Inflammatory macrophage treated with lipopolysaccharide for 1 hour (primary cell): ENCODE measurements at regions not wholly inside any gene's neighbourhood (a gene's known extent, or its start where the extent isn't known, plus 50 kb on each side); places are given as distances from the start of the nearest gene placed in this dataset.
"Not testable (repeated sequence)": the region's sequence is repeated elsewhere in the genome, so short reads cannot be mapped to it uniquely, and the experiment has no call there.

ENCODE experiments used
- DNase-seq, 2 donors: peaks; one replicate each; pipeline ENCODE4 v3.0.0-alpha.2; 2020 to 2022

- DNase-seq = no peak
These were observed 85.2 kb downstream of the POLR1F start for GRCh38 chr7:19623676-19624075.

GRCh38 chr7:19621740-19622139 lies 87.1 kb downstream of the POLR1F start:
- DNase-seq = no peak

DNA sequence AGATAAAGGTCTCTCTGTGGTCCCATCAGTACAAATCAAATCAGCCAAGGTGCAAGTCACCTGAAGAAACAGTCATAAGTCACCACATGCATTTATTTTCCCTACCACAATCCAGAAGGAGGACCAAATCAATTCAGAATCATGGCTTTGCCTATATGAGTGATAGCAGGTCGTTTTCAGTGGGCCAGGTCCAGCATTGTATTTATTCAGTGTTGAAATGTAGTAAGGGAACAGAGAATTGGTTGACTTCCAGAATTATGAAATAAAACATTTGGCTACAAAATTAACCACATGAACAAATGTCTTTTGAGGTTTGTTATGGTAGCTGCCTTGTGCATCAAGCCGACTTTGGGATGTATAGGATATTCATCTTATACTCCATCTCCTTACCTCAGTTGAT lies 88.4 kb downstream of the POLR1F start:
- no peak for DNase-seq

DNA sequence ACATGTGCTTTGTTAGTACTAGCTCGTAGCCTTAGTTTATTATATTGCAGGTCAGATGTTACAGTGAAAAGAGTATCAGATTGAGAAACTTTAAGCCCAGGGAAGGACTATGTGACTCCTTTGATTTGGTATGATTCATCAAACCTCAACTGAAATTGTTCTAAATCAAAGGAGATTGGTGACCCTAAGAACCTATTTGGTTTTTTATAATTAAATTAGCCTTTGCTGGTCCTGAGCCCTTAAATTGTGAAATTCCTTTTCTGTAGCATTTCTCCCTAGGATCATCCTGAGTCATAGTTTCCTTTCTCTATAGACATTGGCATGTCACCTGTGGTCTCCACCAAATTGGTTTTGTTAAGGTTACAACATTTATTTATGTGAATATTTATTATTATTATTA lies 89.7 kb downstream of the POLR1F start:
- no peak for DNase-seq

GRCh38 chr7:19617901-19618300 lies 90.9 kb downstream of the POLR1F start:
- DNase-seq = no peak

DNA sequence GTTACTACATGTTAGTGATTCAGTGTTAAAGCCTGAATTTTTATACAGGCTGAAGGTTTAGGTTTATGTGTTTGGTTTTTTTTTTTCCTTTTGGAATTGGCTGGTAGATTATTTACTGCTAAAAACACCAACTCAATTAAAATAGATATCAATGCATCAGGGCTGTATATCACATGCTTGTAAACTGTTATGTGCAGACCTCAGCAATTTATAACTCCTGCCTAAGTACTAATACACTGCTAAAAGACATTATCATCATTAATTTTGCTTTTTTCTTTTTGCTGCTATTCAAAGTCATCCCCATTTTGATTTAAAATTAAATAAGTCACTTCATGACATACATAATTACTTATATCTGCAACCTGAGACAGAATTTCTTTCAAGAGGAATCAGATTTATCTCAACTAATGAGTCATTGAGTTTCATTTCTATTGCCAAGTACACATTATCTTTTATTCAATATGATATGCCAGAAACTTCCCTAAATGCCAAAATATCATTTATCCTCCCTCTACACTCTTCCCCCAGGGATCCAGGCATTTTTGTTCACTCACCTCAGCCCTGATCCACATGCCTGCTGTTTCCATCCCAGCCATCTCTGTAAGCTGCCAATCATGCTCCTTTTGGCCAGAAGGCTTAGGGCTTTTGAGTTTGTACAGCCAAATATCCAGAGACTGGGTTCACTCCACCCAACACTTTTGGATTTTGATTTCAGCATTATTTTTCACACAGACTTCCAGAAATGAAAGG lies 98.5 kb downstream of the POLR1F start:
- DNase-seq = no peak

GRCh38 chr7:19589446-19589845 lies 119.4 kb downstream of the POLR1F start:
- no peak for DNase-seq

DNA sequence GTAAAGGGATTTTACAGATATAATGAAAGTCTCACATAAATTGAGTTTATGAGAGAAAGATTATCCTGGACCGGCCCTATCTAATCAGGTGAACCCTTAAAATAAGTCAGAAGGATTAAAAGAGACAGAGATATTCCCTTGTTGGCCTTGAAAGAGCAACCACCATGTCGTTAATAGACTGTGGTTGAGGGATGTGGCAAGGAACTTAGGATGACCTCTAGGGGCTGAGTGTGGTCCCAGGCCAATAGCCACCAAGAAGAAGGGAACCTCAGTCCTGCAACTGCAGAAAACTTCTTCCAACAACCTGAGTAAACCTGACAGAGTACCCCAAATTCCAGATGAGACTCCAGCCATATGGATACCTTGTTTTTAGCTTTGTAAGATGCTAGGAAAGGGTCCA lies 121.5 kb downstream of the POLR1F start:
- DNase-seq = no peak

- no peak for DNase-seq
These were observed 123.1 kb downstream of the POLR1F start for GRCh38 chr7:19585761-19586160.

DNA sequence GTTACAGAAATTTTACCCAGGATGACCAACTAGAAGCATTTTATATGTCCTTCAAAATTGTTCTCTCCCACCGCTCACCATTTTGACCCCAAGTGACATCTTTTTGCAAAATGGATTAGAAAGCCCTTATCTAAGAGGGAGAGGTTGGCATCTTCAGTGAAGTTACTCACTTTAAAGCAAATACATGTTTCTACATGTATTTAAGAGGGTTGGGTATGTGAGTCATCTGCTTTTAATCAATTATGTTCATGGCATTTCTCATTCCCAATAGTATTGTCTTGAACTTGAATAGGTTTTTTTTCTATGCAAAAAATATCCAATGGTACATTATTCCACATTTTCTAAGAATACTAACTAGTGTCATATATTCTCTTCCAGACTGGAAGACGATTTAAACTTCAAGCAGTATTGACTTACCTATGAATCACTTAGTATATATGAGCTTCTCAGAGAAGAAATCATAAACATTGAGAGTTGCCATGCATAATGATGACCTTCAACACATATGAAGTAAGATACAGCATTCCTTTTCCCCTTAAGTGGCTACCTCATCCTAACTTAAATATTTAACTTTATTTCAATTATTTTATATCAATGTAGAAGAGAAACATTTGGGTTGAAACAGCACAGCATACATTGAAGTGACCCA lies 132.8 kb downstream of the POLR1F start:
- DNase-seq = no peak

DNA sequence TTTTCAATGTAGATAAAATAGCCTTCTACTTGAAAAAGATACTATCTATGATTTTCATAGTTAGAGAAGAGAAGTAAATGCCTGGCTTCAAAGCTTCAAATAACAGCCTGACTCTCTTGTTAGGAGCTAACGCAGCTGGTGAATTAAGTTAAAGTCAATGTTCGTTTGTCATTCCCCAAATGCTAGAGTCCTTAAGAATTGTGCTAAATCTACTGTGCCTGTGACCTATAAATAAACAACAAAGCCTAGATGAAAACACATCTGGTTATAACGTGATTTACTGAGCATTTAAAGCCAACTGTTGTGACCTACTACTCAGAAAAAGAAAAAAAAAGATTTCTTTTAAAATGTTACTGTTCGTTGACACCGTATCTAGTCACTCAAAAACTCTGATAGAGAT lies 134.7 kb downstream of the POLR1F start:
- DNase-seq = no peak

- DNase-seq = no peak
These were observed 136.3 kb downstream of the POLR1F start for GRCh38 chr7:19572566-19572965.

DNA sequence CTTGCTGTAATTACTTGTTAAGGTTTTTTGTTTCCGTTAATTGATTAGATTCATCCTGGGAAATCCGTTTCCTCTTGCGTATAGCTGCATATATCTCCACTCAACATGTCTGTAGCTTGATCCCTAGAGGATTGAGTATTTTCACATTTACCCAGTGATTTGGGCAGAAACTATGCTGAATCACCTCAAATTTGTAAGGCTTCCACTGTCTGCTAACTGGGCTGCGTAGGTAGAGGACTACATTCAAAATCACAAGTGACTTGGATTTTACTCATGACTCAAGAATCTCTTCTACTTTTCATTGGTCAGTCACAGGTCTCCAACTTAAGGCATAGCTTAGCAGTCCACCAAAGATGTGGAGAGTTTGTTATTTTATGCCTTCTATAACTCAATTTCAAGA lies 141.8 kb downstream of the POLR1F start:
- DNase-seq = no peak

- DNase-seq = no peak
These were observed 143.2 kb downstream of the POLR1F start for GRCh38 chr7:19565602-19566001.

- no peak for DNase-seq
These were observed 147.6 kb downstream of the POLR1F start for GRCh38 chr7:19561121-19561805.

- peak in 1 of 2 donors; percentile 5 for DNase-seq
These were observed 148.5 kb downstream of the POLR1F start for GRCh38 chr7:19560111-19560883.

DNA sequence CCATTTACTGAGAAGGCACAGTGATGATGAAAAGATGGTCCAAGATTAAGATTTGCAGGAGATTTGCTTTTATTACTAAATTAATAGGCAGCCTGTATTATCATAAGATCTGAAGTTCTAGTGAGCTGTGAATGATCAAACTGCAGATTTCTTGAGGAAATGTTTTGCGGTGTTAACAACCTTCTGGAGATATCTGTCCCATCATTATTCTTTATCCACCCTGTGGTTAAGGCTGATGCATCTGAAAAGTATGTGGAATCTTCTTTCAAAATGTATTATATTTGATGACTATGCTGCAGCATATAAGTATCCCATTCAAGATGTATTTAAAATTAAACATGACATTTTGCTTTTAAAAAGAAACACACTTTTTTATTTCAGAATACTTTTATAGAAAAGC lies 150.3 kb downstream of the POLR1F start:
- no peak for DNase-seq

DNA sequence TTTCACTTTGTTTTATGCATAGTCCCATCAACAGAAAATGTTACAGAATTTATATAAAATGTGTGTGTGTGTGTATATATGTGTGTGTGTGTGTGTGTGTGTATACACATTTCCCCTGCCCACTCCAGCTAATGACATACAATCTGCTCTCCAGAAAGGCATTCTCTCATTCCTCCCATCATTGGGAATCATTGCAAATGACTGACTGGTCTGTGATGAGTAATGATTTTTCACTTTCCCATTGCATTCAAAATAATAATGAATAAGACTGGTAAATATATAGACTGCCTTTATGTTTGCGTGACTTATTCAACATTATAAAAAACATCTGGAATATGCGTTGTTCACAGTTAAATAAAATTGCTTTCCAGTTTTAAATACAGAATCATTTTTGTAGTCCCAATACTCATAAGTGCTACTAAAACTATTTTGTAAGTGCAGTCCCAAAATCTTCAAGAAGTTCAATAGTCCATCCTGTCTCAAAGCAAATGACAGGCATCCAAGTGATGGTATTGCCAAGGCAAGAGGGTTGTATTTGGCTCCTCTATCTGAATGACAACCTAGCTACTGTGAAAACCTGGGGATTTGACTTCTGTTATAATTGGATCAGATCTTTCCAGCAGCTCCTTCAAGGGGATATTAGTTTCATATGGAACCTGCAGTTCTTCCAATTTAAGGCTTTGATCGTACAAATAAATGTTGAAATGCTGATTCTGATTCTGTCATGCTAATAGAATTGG lies 150.9 kb downstream of the POLR1F start:
- no peak for DNase-seq

DNA sequence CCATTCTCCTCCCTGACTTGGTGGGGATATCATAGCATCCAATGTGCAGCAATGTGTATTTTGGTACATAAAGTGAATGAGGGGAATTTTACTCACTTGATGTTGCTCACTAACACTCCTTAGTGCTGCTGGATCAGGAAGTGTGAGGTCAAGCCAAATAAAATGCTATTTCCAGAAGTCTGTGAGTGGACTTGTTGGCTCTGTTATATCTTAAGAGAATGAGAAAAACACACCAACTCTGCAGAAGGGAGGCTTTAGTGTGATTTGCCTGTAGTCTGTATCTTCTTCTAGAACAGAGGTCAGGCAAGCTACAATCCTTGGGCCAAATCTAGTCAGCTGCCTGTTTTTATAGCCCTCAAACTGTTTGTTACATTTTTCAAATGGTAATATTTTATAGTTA lies 154.3 kb downstream of the POLR1F start:
- no peak for DNase-seq

DNA sequence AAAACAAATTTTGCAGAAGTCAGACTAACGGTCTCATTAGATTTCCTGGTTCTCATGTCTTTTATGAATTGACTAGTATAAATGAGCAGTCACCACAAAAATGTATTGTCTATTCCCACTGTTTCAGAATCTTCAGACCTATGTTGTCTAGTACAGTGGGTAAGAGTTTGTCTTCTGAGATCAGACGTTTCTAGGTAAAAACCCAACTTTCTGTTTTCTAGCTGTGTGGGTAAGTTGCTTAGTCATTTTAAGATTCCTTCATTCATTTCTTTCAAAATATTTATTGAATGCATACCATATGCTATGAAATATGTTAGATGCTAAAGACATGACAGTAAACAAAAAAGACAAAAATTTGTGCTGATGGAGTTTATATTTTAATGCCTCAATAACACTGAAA lies 156.3 kb downstream of the POLR1F start:
- DNase-seq = no peak

- DNase-seq = not testable (repeated sequence)
These were observed 159.6 kb downstream of the POLR1F start for GRCh38 chr7:19549246-19549645.

DNA sequence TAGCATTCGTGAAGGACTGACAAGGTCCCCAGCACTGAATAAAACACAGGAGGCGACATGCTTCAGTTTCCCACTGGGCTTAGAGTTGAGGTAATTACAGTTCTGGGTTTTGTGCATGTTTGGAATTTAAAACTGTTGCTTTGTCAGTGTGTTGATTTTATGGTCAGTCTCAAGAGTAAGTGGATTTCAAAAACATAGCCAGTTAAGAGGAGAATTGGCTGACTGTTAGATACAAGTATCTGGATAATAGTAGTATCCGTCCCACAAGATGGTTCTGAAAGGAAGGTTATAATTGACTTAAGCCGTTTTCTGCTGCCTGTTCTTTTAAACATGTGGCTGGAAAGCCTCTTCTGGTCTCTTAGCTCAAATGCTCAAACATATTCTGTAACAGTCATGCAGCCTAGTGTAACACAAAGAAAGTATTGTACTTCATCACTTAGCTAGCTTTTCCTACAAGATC lies 170.9 kb downstream of the POLR1F start:
- DNase-seq = no peak

- no peak for DNase-seq
These were observed 175.6 kb downstream of the POLR1F start for GRCh38 chr7:19533266-19533665.
